Endodermal cell (in vitro differentiated cells): ENCODE measurements at regions not wholly inside any gene's neighbourhood (a gene's known extent, or its start where the extent isn't known, plus 50 kb on each side); places are given as distances from the start of the nearest gene placed in this dataset.

ENCODE experiments used
- DNase-seq: peaks from one replicate; pipeline ENCODE4 v3.0.0-alpha.2; 2017
- H3K27ac ChIP-seq: 2 replicates; pipeline ENCODE4 v1.5.1; 2013; ENCODE audit warnings: mild to moderate bottlenecking, low read depth, low read length, moderate library complexity
- H3K27me3 ChIP-seq: 2 replicates; pipeline ENCODE4 v1.6.1; 2013; ENCODE audit warnings: mild to moderate bottlenecking, low read length, moderate library complexity; ENCODE audit not compliant: insufficient read depth, control insufficient read depth, poor library complexity, severe bottlenecking
- H3K36me3 ChIP-seq: 2 replicates; pipeline ENCODE4 v1.7.0; 2013; ENCODE audit warnings: mild to moderate bottlenecking, low read length, moderate library complexity; ENCODE audit not compliant: control insufficient read depth, insufficient read depth
- H3K4me1 ChIP-seq: one replicate; pipeline ENCODE4 v1.7.0; 2013; ENCODE audit warnings: low read length; ENCODE audit not compliant: control insufficient read depth, insufficient read depth
- H3K4me3 ChIP-seq: 2 replicates; pipeline ENCODE4 v1.5.1; 2013; ENCODE audit warnings: mild to moderate bottlenecking, low read length, moderate library complexity
- H3K9ac ChIP-seq: 2 replicates; pipeline ENCODE4 v1.6.1; 2013; ENCODE audit warnings: mild to moderate bottlenecking, low read length, moderate library complexity; ENCODE audit not compliant: poor library complexity, severe bottlenecking; ENCODE audit errors: extremely low read depth
- H3K9me3 ChIP-seq: 2 replicates; pipeline ENCODE4 v1.6.1; 2013; ENCODE audit warnings: mild to moderate bottlenecking, low read length, moderate library complexity; ENCODE audit not compliant: control insufficient read depth
- H3K27ac Mint-ChIP-seq: 2 replicates; pipeline ENCODE4 v1.8.0; 2020; ENCODE audit warnings: mixed read lengths
- H3K27me3 Mint-ChIP-seq: 2 replicates; pipeline ENCODE4 v1.8.0; 2021; ENCODE audit warnings: mild to moderate bottlenecking, mixed read lengths; ENCODE audit not compliant: insufficient read depth
- H3K36me3 Mint-ChIP-seq: 2 replicates; pipeline ENCODE4 v1.8.0; 2020; ENCODE audit warnings: low read depth, mixed read lengths
- H3K4me1 Mint-ChIP-seq: 2 replicates; pipeline ENCODE4 v1.8.0; 2020; ENCODE audit warnings: mixed read lengths
- H3K4me3 Mint-ChIP-seq: 2 replicates; pipeline ENCODE4 v1.8.0; 2020; ENCODE audit warnings: mild to moderate bottlenecking, moderate library complexity, mixed read lengths
- H3K9me3 Mint-ChIP-seq: 2 replicates; pipeline ENCODE4 v1.8.0; 2020; ENCODE audit warnings: mild to moderate bottlenecking, mixed read lengths
- WGBS, 2 experiments: methylation state at CpG; one replicate each; pipeline versions ENCODE4 v1.1.5 to v1.1.7; 2013; ENCODE audit warnings: missing lambda C conversion rate in 2 of 2, mixed read lengths in 1 of 2; ENCODE audit not compliant: insufficient coverage in 1 of 2, insufficient read length in 1 of 2; 5-methylcytosine and 5-hydroxymethylcytosine counted together
- TF ChIP-seq, protein P1 (sequence below): fragments of 200-600 bp; sonication (generic); conservative IDR thresholded peaks from 2 replicates; pipeline ENCODE4 v1.5.0; 2021; ENCODE audit warnings: antibody characterized with exemption, mild to moderate bottlenecking

DNA sequence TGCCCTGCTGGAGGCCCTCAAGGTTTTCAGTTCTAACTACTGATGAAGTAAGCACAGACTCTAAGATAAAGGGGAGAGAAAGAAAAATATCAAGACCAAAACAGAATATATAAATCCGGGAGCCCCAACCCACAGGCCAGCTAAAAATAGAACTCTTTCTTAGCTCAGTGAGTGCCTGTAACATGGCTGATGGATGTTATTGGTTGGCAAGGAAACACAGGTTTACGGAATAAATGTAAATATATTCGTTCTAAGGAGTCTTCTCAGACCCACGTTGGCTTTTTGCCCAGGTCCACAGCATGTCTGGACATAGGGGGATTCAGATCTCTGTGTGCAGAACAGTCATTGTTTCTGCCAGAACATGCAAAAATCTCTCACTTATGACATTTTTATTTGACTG is 139.0 kb upstream of the SERPINE2 start:
- no peaks in the 10 kb centered on the region for H3K36me3 ChIP-seq
- TF ChIP-seq, protein P1, sequence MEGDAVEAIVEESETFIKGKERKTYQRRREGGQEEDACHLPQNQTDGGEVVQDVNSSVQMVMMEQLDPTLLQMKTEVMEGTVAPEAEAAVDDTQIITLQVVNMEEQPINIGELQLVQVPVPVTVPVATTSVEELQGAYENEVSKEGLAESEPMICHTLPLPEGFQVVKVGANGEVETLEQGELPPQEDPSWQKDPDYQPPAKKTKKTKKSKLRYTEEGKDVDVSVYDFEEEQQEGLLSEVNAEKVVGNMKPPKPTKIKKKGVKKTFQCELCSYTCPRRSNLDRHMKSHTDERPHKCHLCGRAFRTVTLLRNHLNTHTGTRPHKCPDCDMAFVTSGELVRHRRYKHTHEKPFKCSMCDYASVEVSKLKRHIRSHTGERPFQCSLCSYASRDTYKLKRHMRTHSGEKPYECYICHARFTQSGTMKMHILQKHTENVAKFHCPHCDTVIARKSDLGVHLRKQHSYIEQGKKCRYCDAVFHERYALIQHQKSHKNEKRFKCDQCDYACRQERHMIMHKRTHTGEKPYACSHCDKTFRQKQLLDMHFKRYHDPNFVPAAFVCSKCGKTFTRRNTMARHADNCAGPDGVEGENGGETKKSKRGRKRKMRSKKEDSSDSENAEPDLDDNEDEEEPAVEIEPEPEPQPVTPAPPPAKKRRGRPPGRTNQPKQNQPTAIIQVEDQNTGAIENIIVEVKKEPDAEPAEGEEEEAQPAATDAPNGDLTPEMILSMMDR, result no peak
- no peak for DNase-seq
- H3K27ac ChIP-seq, result no peak overlapping the region
- Mint-ChIP-seq H3K36me3 (no peaks in the 10 kb centered on the region), H3K27me3 (peaks cover 16% of the 10 kb centered on the region), H3K27ac (no peak overlapping the region), H3K4me1 (no peaks in the 10 kb centered on the region), H3K4me3 (no peak overlapping the region), H3K9me3 (peaks cover 14% of the 10 kb centered on the region)
- no peak overlapping the region for H3K4me3 ChIP-seq
- H3K9ac ChIP-seq, result no peak overlapping the region
- H3K4me1 ChIP-seq, result peaks cover 3% of the 10 kb centered on the region
- 80 to 91% methylated on average over 2 to 4 of the region's 4 CpGs for WGBS, 2 experiments
- no peaks in the 10 kb centered on the region for H3K27me3 ChIP-seq
- peaks cover 5% of the 10 kb centered on the region for H3K9me3 ChIP-seq

DNA sequence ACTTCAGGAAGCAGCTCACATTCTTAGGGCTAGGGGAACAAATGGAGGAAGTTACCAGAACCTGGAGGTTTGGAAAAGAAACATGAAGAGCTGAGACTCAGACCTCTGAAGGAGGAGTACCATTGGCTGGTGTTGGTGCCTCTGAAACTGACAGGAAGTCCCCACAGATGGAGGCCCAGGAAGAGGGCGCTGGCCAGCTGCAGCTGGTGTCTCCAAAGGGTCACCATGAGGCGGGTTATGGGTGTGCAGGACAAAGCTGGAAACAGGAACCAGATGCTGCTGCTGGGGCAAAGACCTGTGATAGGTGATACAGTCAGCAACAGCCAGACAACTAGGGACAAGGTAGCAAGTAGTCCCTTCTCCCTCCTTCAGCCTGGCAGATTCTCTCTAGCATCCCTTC is 136.5 kb upstream of the SERPINE2 start:
- no peak overlapping the region for H3K27ac Mint-ChIP-seq
- H3K9ac ChIP-seq, result no peak overlapping the region
- no peaks in the 10 kb centered on the region for H3K36me3 Mint-ChIP-seq
- DNase-seq, result no peak
- peaks cover 12% of the 10 kb centered on the region for H3K27me3 Mint-ChIP-seq
- no peak overlapping the region for H3K4me3 ChIP-seq
- H3K4me1 Mint-ChIP-seq, result no peaks in the 10 kb centered on the region
- 96% methylated on average over 2 of the region's 2 CpGs; no CpG with 5 or more reads in 1 of the 2 experiments for WGBS, 2 experiments
- H3K27me3 ChIP-seq, result no peaks in the 10 kb centered on the region
- peaks cover 14% of the 10 kb centered on the region for H3K9me3 Mint-ChIP-seq
- TF ChIP-seq, protein P1, result no peak
- H3K9me3 ChIP-seq, result peaks cover 5% of the 10 kb centered on the region
- H3K4me1 ChIP-seq, result peaks cover 3% of the 10 kb centered on the region
- no peak overlapping the region for H3K4me3 Mint-ChIP-seq
- no peak overlapping the region for H3K27ac ChIP-seq
- no peaks in the 10 kb centered on the region for H3K36me3 ChIP-seq

DNA sequence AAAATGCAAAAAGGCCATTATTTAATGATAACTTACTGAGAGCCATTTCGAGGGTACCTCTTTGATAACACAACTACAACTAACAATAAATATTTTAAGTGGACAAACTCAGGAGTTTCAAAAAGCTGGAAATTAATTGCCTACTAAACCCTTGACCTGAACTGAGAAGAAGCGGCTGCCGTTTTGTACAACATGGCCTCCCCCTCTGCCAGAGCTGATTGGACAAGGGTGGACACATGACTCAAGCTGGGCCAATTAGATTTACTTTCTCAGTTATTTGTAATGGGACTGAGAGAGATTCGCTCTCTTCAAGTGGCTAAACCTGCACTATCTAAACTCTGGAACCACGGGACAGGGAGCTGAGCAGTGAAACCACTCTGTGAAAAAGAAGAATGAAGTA is 135.9 kb upstream of the SERPINE2 start:
- H3K9me3 Mint-ChIP-seq, result peaks cover 11% of the 10 kb centered on the region
- no peak overlapping the region for H3K27ac Mint-ChIP-seq
- H3K9me3 ChIP-seq, result peaks cover 5% of the 10 kb centered on the region
- H3K36me3 ChIP-seq, result no peaks in the 10 kb centered on the region
- peaks cover 3% of the 10 kb centered on the region for H3K4me1 ChIP-seq
- no peak overlapping the region for H3K4me3 ChIP-seq
- H3K9ac ChIP-seq, result no peak overlapping the region
- no peak overlapping the region for H3K27ac ChIP-seq
- DNase-seq, result no peak
- H3K27me3 ChIP-seq, result no peaks in the 10 kb centered on the region
- TF ChIP-seq, protein P1, result no peak
- peaks cover 12% of the 10 kb centered on the region for H3K27me3 Mint-ChIP-seq
- no peaks in the 10 kb centered on the region for H3K36me3 Mint-ChIP-seq
- H3K4me3 Mint-ChIP-seq, result no peak overlapping the region
- H3K4me1 Mint-ChIP-seq, result no peaks in the 10 kb centered on the region
- WGBS, 2 experiments, result 89 to 98% methylated on average over 5 of the region's 5 CpGs
